Progenitor cell of endocrine pancreas (in vitro differentiated cells): ENCODE measurements at regions not wholly inside any gene's neighbourhood (a gene's known extent, or its start where the extent isn't known, plus 50 kb on each side); places are given as distances from the start of the nearest gene placed in this dataset.

ENCODE experiments used
- DNase-seq: peaks from one replicate; pipeline ENCODE4 v3.0.0; 2021; ENCODE audit warnings: low spot score; ENCODE audit not compliant: unreplicated experiment
- H3K27ac Mint-ChIP-seq: 2 replicates; pipeline ENCODE4 v1.8.0; 2021; ENCODE audit warnings: mild to moderate bottlenecking, moderate library complexity, mixed read lengths
- H3K27me3 Mint-ChIP-seq: 2 replicates; pipeline ENCODE4 v1.8.0; 2021; ENCODE audit warnings: mixed read lengths
- H3K36me3 Mint-ChIP-seq: 2 replicates; pipeline ENCODE4 v1.8.0; 2022; ENCODE audit warnings: mixed read lengths; ENCODE audit not compliant: insufficient read depth
- H3K4me1 Mint-ChIP-seq: 2 replicates; pipeline ENCODE4 v1.8.0; 2021; ENCODE audit warnings: low read depth, mixed read lengths
- H3K4me3 Mint-ChIP-seq: 2 replicates; pipeline ENCODE4 v1.8.0; 2021; ENCODE audit warnings: low read depth, mild to moderate bottlenecking, moderate library complexity, mixed read lengths
- H3K9me3 Mint-ChIP-seq: 2 replicates; pipeline ENCODE4 v1.8.0; 2021; ENCODE audit warnings: low read depth, mixed read lengths
- CTCF ChIP-seq: fragments of 200-600 bp; sonication (generic); IDR thresholded peaks from one replicate; pipeline ENCODE4 v1.5.0; 2021; ENCODE audit warnings: antibody characterized with exemption, mild to moderate bottlenecking; ENCODE audit not compliant: unreplicated experiment

- DNase-seq: no peak
- no peak overlapping the region for H3K4me3 Mint-ChIP-seq
- H3K27me3 Mint-ChIP-seq: peaks cover 3% of the 10 kb centered on the region
- TF ChIP-seq CTCF: no peak
- H3K27ac Mint-ChIP-seq: no peak overlapping the region
- no peaks in the 10 kb centered on the region for H3K9me3 Mint-ChIP-seq
- no peaks in the 10 kb centered on the region for H3K36me3 Mint-ChIP-seq
- peaks cover 5% of the 10 kb centered on the region for H3K4me1 Mint-ChIP-seq
Observed at GRCh38 chr11:130580891-130581492, 132.5 kb downstream of the ADAMTS15 start.

GRCh38 chr11:130581646-130582045 lies 133.2 kb downstream of the ADAMTS15 start:
- no peak for TF ChIP-seq CTCF
- H3K4me3 Mint-ChIP-seq: no peak overlapping the region
- peaks cover 3% of the 10 kb centered on the region for H3K27me3 Mint-ChIP-seq
- H3K27ac Mint-ChIP-seq: no peak overlapping the region
- peaks cover 5% of the 10 kb centered on the region for H3K4me1 Mint-ChIP-seq
- H3K36me3 Mint-ChIP-seq: no peaks in the 10 kb centered on the region
- no peak for DNase-seq
- no peaks in the 10 kb centered on the region for H3K9me3 Mint-ChIP-seq

- Mint-ChIP-seq H3K4me1 (peaks cover 5% of the 10 kb centered on the region), H3K27me3 (peaks cover 3% of the 10 kb centered on the region), H3K9me3 (no peaks in the 10 kb centered on the region), H3K4me3 (no peak overlapping the region), H3K36me3 (no peaks in the 10 kb centered on the region), H3K27ac (no peak overlapping the region)
- no peak for DNase-seq
- no peak for TF ChIP-seq CTCF
Observed at GRCh38 chr11:130582176-130582575, 133.7 kb downstream of the ADAMTS15 start.

GRCh38 chr11:130582981-130583380 lies 134.5 kb downstream of the ADAMTS15 start:
- H3K9me3 Mint-ChIP-seq: no peaks in the 10 kb centered on the region
- TF ChIP-seq CTCF: no peak
- DNase-seq: no peak
- no peak overlapping the region for H3K27ac Mint-ChIP-seq
- peaks cover 5% of the 10 kb centered on the region for H3K4me1 Mint-ChIP-seq
- no peaks in the 10 kb centered on the region for H3K36me3 Mint-ChIP-seq
- H3K4me3 Mint-ChIP-seq: no peak overlapping the region
- peaks cover 3% of the 10 kb centered on the region for H3K27me3 Mint-ChIP-seq

- H3K9me3 Mint-ChIP-seq: no peaks in the 10 kb centered on the region
- TF ChIP-seq CTCF: no peak
- DNase-seq: no peak
- H3K27me3 Mint-ChIP-seq: peaks cover 3% of the 10 kb centered on the region
- H3K36me3 Mint-ChIP-seq: no peaks in the 10 kb centered on the region
- no peak overlapping the region for H3K27ac Mint-ChIP-seq
- no peak overlapping the region for H3K4me3 Mint-ChIP-seq
- peaks cover 5% of the 10 kb centered on the region for H3K4me1 Mint-ChIP-seq
Observed at GRCh38 chr11:130583801-130584211, 135.4 kb downstream of the ADAMTS15 start.
